BJ (cell line): ENCODE measurements at regions not wholly inside any gene's neighbourhood (a gene's known extent, or its start where the extent isn't known, plus 50 kb on each side); places are given as distances from the start of the nearest gene placed in this dataset.
A peak's percentile ranks its signal among the peaks of the same experiment; 100 is the strongest.

Experiments
- CTCF ChIA-PET: fragments of 350-600 bp; formaldehyde crosslinking; extraction: SDS; loops from one replicate; lab custom pipeline; 2021; ENCODE audit warnings: antibody characterized with exemption, inconsistent platforms; lab: Yijun Ruan, JAX
- POLR2A ChIA-PET: fragments of 300-600 bp; sonication (Branson Sonifier 250); formaldehyde crosslinking; extraction: SDS; loops from one replicate; lab custom pipeline; 2021; ENCODE audit warnings: antibody characterized with exemption; lab: Charles Lee
- DNase-seq: peaks from one replicate; pipeline ENCODE4 v3.0.0-alpha.2; 2011; ENCODE audit warnings: low read depth
- H3K27me3 ChIP-seq: 2 replicates; pipeline ENCODE4 v1.6.0; 2011; ENCODE audit warnings: low read length; ENCODE audit not compliant: control insufficient read depth, insufficient read depth
- H3K36me3 ChIP-seq: 2 replicates; pipeline ENCODE4 v1.5.1; 2011; ENCODE audit warnings: low read length; ENCODE audit not compliant: control insufficient read depth, insufficient read depth
- H3K4me3 ChIP-seq: 2 replicates; pipeline ENCODE4 v1.5.1; 2011; ENCODE audit warnings: low read depth, mild to moderate bottlenecking, control low read depth, low read length
- TF ChIP-seq, protein P1 (sequence below): IDR thresholded peaks from 2 replicates; pipeline ENCODE4 v1.5.1; 2011; ENCODE audit warnings: low read depth, mild to moderate bottlenecking, control low read depth, inconsistent platforms, low read length, moderate library complexity; ENCODE audit not compliant: insufficient read depth

DNA sequence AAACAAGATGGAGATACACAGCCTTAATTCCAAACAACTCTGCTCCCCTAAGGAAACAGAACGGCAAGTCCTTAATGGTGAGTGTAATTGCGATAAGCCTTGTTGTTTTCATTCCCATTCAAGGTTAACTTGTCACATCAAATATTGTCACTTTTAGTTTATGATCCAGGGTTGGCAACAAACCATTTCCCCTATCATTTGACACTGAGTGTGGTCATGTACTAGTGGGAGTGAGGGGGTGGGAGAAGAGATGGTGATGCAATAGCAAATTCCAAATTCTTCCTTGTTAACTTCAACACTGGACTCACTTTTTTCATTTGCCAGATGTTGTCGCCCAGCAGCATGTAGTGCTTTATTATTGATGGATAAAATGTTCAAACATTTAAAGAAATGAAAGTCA is 140.4 kb downstream of the ZNF326 start:
- TF ChIP-seq, protein P1, sequence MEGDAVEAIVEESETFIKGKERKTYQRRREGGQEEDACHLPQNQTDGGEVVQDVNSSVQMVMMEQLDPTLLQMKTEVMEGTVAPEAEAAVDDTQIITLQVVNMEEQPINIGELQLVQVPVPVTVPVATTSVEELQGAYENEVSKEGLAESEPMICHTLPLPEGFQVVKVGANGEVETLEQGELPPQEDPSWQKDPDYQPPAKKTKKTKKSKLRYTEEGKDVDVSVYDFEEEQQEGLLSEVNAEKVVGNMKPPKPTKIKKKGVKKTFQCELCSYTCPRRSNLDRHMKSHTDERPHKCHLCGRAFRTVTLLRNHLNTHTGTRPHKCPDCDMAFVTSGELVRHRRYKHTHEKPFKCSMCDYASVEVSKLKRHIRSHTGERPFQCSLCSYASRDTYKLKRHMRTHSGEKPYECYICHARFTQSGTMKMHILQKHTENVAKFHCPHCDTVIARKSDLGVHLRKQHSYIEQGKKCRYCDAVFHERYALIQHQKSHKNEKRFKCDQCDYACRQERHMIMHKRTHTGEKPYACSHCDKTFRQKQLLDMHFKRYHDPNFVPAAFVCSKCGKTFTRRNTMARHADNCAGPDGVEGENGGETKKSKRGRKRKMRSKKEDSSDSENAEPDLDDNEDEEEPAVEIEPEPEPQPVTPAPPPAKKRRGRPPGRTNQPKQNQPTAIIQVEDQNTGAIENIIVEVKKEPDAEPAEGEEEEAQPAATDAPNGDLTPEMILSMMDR: no peak
- H3K4me3 ChIP-seq: no peak overlapping the region
- no peak for DNase-seq
- ChIA-PET POLR2A (no interaction called here), CTCF (no interaction called here)
- no peaks in the 10 kb centered on the region for H3K36me3 ChIP-seq
- no peaks in the 10 kb centered on the region for H3K27me3 ChIP-seq

DNA sequence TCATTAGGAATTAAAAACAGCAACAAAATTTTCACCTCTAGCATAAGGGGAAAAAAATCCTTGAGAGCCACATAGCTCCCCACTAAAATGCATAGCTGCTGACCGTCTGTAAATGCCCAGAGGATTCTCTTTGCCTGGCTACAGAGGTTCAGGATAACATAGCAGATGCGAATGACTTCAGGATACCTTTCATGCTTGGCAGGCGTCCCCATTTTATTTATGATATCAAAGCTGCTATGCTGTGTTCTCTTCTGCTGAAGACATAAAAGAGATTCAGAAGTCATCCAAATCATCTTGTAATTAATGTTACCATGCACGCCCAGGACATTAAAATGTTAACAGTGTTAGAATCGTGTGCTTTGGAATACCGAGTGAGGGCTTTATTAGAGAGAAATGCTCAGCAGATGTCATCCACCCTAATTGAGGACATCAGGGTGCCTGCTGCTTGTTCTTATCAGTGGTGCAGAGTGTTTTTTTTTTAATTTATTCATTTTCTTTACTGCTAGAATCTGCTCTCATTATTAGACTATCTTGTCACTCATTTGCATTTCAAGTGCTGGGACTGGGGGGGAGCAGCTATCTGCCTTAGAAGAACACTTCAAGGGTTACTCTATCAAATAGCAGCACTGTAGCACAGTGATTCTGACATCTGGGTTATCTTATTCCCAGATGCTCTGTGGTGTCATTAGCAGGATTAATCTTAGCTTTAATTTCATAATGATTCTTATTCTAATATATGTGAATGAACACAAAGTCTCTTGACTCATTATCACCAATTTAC is 139.5 kb downstream of the ZNF326 start:
- Histone ChIP-seq H3K4me3 (no peak overlapping the region), H3K36me3 (no peaks in the 10 kb centered on the region), H3K27me3 (no peaks in the 10 kb centered on the region)
- TF ChIP-seq, protein P1: no peak
- DNase-seq: no peak
- ChIA-PET CTCF (no interaction called here), POLR2A (no interaction called here)

DNA sequence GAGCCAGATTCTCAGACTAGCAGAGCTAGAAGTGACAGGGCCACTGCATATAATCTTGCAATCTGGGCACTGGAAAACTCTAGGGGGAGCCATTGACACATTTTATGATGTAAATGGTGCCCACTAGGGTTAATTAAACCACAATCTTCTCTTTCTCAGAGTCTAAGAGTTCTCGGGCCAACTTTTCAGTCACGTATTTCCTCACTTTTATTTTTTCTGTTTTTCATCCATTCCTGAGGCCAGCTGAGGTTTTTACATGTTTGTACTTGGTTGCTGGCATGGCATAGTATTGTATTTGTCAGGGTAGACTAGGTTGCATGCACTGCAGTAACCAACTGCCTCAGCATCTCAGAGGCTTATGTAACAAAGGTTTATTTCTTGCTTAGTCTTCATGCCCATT is 138.2 kb downstream of the ZNF326 start:
- no peak for DNase-seq
- Histone ChIP-seq H3K4me3 (no peak overlapping the region), H3K36me3 (no peaks in the 10 kb centered on the region), H3K27me3 (no peaks in the 10 kb centered on the region)
- ChIA-PET POLR2A (interaction anchor here (0.6 kb wide), 1 partner anchor 50 kb away, joined by 3 read pairs; no protein-coding TSS in a partner anchor), CTCF (no interaction called here)
- TF ChIP-seq, protein P1: peak; percentile 14; the same call in 1 of the 2 replicates

DNA sequence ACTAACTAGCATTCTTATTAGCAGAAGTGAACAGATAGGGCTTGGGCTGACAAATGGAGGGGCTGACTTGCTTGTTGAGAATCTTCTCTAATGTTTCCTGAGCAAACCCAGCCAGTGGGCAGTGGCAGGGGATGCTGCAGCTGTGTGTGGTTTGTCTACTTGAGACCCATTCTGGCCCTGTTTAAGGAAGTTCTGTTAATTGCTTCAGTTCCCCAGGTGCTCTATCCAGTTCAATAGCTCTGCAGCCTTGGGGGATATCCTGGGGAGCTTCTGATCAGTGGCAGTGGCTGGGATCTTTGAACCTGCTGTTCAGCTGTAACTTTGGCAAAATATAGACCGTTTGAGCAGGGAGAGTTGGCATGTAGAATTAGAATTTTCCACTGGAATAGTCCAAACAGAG is 137.4 kb downstream of the ZNF326 start:
- TF ChIP-seq, protein P1: no peak
- DNase-seq: no peak
- POLR2A ChIA-PET: no interaction called here
- Histone ChIP-seq H3K36me3 (no peaks in the 10 kb centered on the region), H3K4me3 (no peak overlapping the region), H3K27me3 (no peaks in the 10 kb centered on the region)
- CTCF ChIA-PET: no interaction called here

DNA sequence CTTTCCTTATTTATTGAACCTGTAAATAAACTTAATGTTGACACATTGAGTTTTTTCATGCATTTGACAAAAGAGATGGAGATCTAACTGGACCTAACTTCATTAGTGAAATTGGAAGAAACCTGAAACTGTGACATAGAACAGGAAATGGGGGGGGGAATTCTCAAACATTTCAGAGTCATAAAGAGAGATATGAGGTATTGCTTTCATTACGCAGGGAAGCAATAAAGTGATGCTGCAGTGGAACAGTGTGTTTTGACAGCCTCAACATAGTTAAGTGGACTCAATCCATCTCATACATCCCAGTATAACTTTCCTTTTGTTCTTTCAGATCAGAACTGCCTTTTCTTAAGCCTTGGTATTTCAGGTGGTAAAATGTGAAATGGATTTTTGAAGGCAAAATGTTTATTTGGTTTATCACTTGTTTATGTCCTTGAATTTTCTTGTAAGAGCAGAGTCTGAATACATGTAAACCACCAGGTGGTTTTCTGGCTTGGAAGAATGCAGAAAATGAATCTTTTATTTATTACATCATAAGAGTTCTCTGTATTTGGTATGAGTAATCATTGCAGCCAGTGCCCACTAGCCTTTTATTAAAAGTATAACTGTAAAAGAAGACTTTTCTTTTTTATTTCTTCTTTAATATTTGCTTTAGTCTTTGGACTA is 132.5 kb downstream of the ZNF326 start:
- Histone ChIP-seq H3K27me3 (no peaks in the 10 kb centered on the region), H3K4me3 (no peak overlapping the region), H3K36me3 (no peaks in the 10 kb centered on the region)
- ChIA-PET POLR2A (no interaction called here), CTCF (no interaction called here)
- no peak for DNase-seq
- TF ChIP-seq, protein P1: no peak
